C4-2B (cell line): ENCODE measurements at regions not wholly inside any gene's neighbourhood (a gene's known extent, or its start where the extent isn't known, plus 50 kb on each side); places are given as distances from the start of the nearest gene placed in this dataset.

Source experiments
- H3K27ac ChIP-seq: fragments of 450-650 bp; 2 replicates; pipeline ENCODE4 v1.5.1; 2017
- CTCF ChIP-seq: fragments of 450-650 bp; conservative IDR thresholded peaks from 2 replicates; pipeline ENCODE4 v1.5.1; 2017; ENCODE audit warnings: mild to moderate bottlenecking
- ZFX ChIP-seq: fragments of 450-650 bp; IDR thresholded peaks from 2 replicates; pipeline ENCODE4 v1.6.1; 2017

GRCh38 chr4:84419201-84419600 is 79.9 kb downstream of the NKX6-1 start:
- TF ChIP-seq CTCF: no peak
- TF ChIP-seq ZFX: no peak

GRCh38 chr4:84417997-84418709 is 80.9 kb downstream of the NKX6-1 start:
- no peak overlapping the region for H3K27ac ChIP-seq
- no peak for TF ChIP-seq ZFX
- no peak for TF ChIP-seq CTCF

More at GRCh38 chr4:84419201-84419600, 79.9 kb downstream of the NKX6-1 start:
- H3K27ac ChIP-seq: no peak overlapping the region

- no peak overlapping the region for H3K27ac ChIP-seq
- TF ChIP-seq ZFX (no peak), CTCF (no peak)
Observed at GRCh38 chr4:84413976-84414375, 85.1 kb downstream of the NKX6-1 start.

GRCh38 chr4:84413480-84413879 is 85.6 kb downstream of the NKX6-1 start:
- no peak overlapping the region for H3K27ac ChIP-seq
- no peak for TF ChIP-seq CTCF
- TF ChIP-seq ZFX: no peak

GRCh38 chr4:84412062-84412461 is 87.0 kb downstream of the NKX6-1 start:
- TF ChIP-seq ZFX: no peak
- no peak for TF ChIP-seq CTCF
- H3K27ac ChIP-seq: no peak overlapping the region

GRCh38 chr4:84407554-84408407 is 91.3 kb downstream of the NKX6-1 start:
- no peak overlapping the region for H3K27ac ChIP-seq
- no peak for TF ChIP-seq ZFX

- TF ChIP-seq ZFX (no peak), CTCF (no peak)
- no peak overlapping the region for H3K27ac ChIP-seq
Observed at GRCh38 chr4:84403656-84404055, 95.4 kb downstream of the NKX6-1 start.
